ENCODE measurements at regions not wholly inside any gene's neighbourhood (a gene's known extent, or its start where the extent isn't known, plus 50 kb on each side); places are given as distances from the start of the nearest gene placed in this dataset.

DNA sequence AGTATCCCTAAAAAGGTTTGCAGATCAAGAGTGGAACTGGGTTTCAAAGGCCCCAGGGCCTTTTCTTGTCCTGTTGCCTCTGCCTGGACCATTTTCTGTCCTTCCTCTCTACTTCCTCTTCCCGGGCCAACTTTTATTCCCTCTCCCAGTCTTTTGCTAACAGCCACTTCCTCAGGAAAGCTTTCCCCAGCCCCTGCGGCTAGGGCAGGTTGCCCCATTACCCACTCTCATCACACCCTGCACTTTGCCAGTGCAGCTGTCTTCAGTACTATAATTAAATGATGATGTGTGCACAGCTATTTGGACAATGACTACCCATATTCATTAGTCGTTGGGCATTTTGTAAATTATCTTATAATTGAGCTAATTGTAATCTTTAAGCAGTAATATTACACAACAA is 150.5 kb upstream of the THBS1 start:
- Histone ChIP-seq H3K9ac (ENCODE audit: low read depth, low read length) (no peak overlapping the region), H3K4me3 (ENCODE audit: low read depth, low read length) (no peak overlapping the region), H3K27me3 (ENCODE audit: control insufficient read depth, insufficient read depth, low read length) (no peaks in the 10 kb centered on the region), H3K9me3 (ENCODE audit: control insufficient read depth, insufficient read depth, low read length) (no peaks in the 10 kb centered on the region), H3K4me1 (ENCODE audit: control insufficient read depth, insufficient read depth, low read length) (peaks cover 6% of the 10 kb centered on the region), H3K36me3 (ENCODE audit: control insufficient read depth, insufficient read depth, low read length) (no peaks in the 10 kb centered on the region)

DNA sequence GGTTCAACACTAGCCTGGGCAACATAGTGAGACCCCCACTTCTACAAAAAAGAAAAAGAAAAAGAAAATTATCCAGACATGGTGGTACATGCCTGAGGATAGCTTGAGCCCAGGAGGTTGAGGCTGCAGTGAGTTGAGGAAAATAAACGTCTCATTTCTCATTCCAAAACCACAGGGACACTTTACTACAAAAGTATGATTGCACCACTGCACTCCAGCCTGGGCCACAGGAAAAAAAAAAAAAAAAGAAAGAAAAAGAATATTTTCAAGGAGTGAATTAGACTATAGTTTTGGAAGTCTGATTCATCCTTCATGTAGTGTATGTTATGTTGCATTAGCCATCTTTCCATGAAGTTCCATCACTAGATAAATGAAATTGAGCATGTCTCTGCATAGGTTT is 149.5 kb upstream of the THBS1 start:
- H3K27me3 ChIP-seq (ENCODE audit: control insufficient read depth, insufficient read depth, low read length): no peaks in the 10 kb centered on the region
- no peak overlapping the region for H3K4me3 ChIP-seq (ENCODE audit: low read depth, low read length)
- H3K4me1 ChIP-seq (ENCODE audit: control insufficient read depth, insufficient read depth, low read length): peaks cover 11% of the 10 kb centered on the region
- H3K9ac ChIP-seq (ENCODE audit: low read depth, low read length): no peak overlapping the region
- no peaks in the 10 kb centered on the region for H3K9me3 ChIP-seq (ENCODE audit: control insufficient read depth, insufficient read depth, low read length)
- no peaks in the 10 kb centered on the region for H3K36me3 ChIP-seq (ENCODE audit: control insufficient read depth, insufficient read depth, low read length)

DNA sequence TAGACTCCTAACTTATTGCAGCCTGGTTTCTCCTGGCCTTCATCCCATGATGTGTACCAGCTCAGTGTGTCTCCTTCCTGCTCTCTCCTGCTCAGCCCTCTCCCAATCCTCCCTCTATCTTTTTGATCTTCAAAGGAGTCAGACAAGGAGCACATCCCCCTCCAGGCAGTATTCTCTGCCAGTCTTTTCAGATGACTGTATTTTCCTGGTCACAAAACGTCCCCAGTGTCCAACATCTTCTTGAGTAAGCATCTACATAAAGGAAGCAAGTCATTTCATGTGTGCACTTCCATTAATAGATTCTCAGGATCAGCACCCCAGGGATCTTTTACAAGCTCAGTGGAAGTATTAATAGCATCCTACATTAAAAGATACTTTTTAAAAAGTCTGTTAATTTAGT is 148.9 kb upstream of the THBS1 start:
- H3K36me3 ChIP-seq (ENCODE audit: control insufficient read depth, insufficient read depth, low read length): no peaks in the 10 kb centered on the region
- H3K4me1 ChIP-seq (ENCODE audit: control insufficient read depth, insufficient read depth, low read length): peaks cover 11% of the 10 kb centered on the region
- H3K9me3 ChIP-seq (ENCODE audit: control insufficient read depth, insufficient read depth, low read length): no peaks in the 10 kb centered on the region
- no peak overlapping the region for H3K4me3 ChIP-seq (ENCODE audit: low read depth, low read length)
- no peaks in the 10 kb centered on the region for H3K27me3 ChIP-seq (ENCODE audit: control insufficient read depth, insufficient read depth, low read length)
- no peak overlapping the region for H3K9ac ChIP-seq (ENCODE audit: low read depth, low read length)

DNA sequence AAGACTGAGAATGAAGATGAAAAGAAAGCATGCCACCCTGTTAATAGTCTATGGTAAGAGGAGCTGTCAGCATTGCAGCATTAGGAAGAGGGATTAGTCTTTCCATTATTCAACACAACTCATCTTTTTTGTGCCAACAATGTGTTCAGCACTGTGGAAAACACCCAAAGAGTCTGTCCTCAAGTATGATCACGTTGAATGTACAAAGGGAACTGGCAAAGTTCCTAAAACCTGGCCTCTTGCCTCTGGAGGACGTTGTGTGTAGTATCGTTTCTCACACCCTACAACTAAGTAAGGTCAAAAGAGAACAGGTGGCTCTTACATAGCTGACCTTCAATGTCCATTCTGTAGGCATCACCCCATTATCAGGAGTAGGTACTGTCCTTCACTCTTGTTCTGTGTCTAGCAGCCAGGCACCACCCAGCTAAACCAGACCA is 147.9 kb upstream of the THBS1 start:
- peaks cover 11% of the 10 kb centered on the region for H3K4me1 ChIP-seq (ENCODE audit: control insufficient read depth, insufficient read depth, low read length)
- no peak overlapping the region for H3K4me3 ChIP-seq (ENCODE audit: low read depth, low read length)
- H3K27me3 ChIP-seq (ENCODE audit: control insufficient read depth, insufficient read depth, low read length): no peaks in the 10 kb centered on the region

DNA sequence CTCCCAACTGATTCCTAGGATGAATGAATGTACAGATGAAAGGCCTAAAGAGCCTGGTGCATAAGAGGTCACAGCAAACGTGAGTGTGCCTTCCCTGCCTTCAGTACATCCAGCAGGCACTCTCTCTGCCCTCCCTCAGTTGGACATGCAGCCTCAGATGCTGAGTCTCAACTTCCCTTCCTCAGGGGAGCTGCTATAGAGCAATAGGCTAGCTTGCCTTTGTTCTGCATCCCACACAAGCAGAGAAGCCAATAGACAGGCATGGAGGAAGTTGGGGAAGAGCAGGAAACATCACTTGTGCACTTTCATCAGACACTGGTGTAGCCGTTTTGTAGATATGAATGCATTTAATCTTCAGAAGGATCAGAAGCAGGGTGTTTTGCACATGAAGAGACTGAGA is 147.5 kb upstream of the THBS1 start:
- H3K36me3 ChIP-seq (ENCODE audit: control insufficient read depth, insufficient read depth, low read length): no peaks in the 10 kb centered on the region
- H3K9me3 ChIP-seq (ENCODE audit: control insufficient read depth, insufficient read depth, low read length): no peaks in the 10 kb centered on the region
- peaks cover 11% of the 10 kb centered on the region for H3K4me1 ChIP-seq (ENCODE audit: control insufficient read depth, insufficient read depth, low read length)
- no peaks in the 10 kb centered on the region for H3K27me3 ChIP-seq (ENCODE audit: control insufficient read depth, insufficient read depth, low read length)
- H3K4me3 ChIP-seq (ENCODE audit: low read depth, low read length): no peak overlapping the region
- H3K9ac ChIP-seq (ENCODE audit: low read depth, low read length): no peak overlapping the region

More for the DNA sequence above, 147.9 kb upstream of the THBS1 start:
- Histone ChIP-seq H3K9ac (ENCODE audit: low read depth, low read length) (no peak overlapping the region), H3K9me3 (ENCODE audit: control insufficient read depth, insufficient read depth, low read length) (no peaks in the 10 kb centered on the region), H3K36me3 (ENCODE audit: control insufficient read depth, insufficient read depth, low read length) (no peaks in the 10 kb centered on the region)

DNA sequence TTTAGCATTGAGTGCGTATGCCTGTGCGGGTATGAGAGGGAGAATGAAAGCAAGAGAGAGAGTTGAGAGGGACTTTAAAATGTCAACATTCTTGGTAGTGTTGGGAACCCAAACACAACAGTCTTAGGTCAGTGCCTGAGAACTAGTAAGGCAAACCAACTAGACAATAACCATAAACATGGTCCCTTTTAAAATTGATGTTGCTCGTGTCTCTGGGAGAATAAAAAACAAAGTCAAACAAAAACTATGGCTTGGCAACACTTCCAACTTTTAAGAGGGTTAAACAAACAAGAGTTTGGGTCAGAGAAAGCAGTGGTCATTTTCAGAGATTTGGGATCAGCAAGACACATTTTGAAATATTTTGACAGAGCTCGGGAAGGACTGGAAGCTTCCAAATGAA is 146.7 kb upstream of the THBS1 start:
- Histone ChIP-seq H3K36me3 (ENCODE audit: control insufficient read depth, insufficient read depth, low read length) (no peaks in the 10 kb centered on the region), H3K27me3 (ENCODE audit: control insufficient read depth, insufficient read depth, low read length) (no peaks in the 10 kb centered on the region), H3K9me3 (ENCODE audit: control insufficient read depth, insufficient read depth, low read length) (no peaks in the 10 kb centered on the region), H3K9ac (ENCODE audit: low read depth, low read length) (no peak overlapping the region), H3K4me1 (ENCODE audit: control insufficient read depth, insufficient read depth, low read length) (peaks cover 11% of the 10 kb centered on the region), H3K4me3 (ENCODE audit: low read depth, low read length) (no peak overlapping the region)

DNA sequence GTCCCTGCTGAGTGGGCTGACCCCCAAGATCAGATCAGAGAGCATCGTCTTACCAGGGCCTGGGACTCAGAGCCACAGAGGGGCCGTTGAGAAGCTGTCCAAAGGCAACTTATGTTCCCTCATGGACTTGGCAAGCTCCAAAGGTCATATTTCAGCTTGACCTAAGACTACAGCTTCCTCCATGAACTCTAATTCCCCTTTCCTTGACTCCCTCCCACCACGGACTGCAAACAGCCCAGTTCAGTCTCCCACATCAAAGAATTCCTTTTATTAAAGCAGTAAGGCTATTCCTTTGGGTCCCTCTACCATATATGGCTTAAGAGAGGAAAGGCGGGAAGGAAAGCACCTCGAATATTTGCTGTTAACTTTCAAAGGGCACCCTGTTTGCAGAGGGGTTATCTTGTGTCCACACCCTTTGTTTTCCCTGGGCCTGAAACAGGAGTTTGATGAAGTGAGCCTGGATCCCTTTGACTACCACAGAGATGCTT is 146.1 kb upstream of the THBS1 start:
- Histone ChIP-seq H3K9ac (ENCODE audit: low read depth, low read length) (no peak overlapping the region), H3K36me3 (ENCODE audit: control insufficient read depth, insufficient read depth, low read length) (no peaks in the 10 kb centered on the region), H3K4me1 (ENCODE audit: control insufficient read depth, insufficient read depth, low read length) (peaks cover 11% of the 10 kb centered on the region), H3K27me3 (ENCODE audit: control insufficient read depth, insufficient read depth, low read length) (no peaks in the 10 kb centered on the region), H3K4me3 (ENCODE audit: low read depth, low read length) (no peak overlapping the region), H3K9me3 (ENCODE audit: control insufficient read depth, insufficient read depth, low read length) (no peaks in the 10 kb centered on the region)

DNA sequence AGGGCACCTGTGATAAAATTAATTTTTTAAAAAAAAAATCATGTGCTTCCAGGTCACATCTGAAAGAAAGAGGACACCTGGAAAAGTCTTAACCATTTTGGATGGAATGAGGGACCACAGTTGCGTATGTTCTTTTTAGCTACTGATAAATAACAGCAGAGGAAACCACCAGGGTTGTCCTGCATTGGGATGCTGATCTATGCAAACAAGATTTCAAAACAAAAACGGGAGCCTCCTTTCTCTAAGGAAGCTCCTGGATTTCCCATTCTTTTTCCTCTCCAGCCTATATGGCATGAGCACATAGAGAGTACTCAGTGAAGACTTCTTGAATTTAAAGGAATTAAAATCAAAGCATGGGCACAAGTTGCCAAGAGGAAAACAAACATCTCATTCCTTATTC is 145.6 kb upstream of the THBS1 start:
- peaks cover 11% of the 10 kb centered on the region for H3K4me1 ChIP-seq (ENCODE audit: control insufficient read depth, insufficient read depth, low read length)
- H3K4me3 ChIP-seq (ENCODE audit: low read depth, low read length): no peak overlapping the region
- H3K27me3 ChIP-seq (ENCODE audit: control insufficient read depth, insufficient read depth, low read length): no peaks in the 10 kb centered on the region
- H3K9me3 ChIP-seq (ENCODE audit: control insufficient read depth, insufficient read depth, low read length): no peaks in the 10 kb centered on the region
- no peak overlapping the region for H3K9ac ChIP-seq (ENCODE audit: low read depth, low read length)
- H3K36me3 ChIP-seq (ENCODE audit: control insufficient read depth, insufficient read depth, low read length): no peaks in the 10 kb centered on the region

DNA sequence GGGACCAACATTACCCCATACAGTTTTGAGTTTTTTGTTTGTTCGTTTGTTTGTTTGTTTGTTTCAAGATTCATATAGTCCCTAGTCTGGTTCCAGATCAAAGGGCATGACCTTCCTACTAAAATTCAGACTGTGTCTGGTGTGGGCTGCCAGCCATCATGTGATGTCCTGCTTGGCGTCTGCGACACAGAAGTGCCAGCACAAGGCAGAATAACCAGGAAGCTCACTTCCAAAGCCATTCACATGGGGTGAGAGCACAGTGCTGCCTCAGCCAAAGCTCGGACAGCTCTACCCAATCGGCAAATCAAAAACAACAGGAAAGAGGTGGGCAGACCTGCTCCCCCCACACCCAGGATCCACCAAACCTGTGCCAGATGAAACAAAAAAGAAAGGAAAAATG is 142.6 kb upstream of the THBS1 start:
- Histone ChIP-seq H3K4me1 (ENCODE audit: control insufficient read depth, insufficient read depth, low read length) (peaks cover 11% of the 10 kb centered on the region), H3K4me3 (ENCODE audit: low read depth, low read length) (no peak overlapping the region), H3K9me3 (ENCODE audit: control insufficient read depth, insufficient read depth, low read length) (no peaks in the 10 kb centered on the region), H3K27me3 (ENCODE audit: control insufficient read depth, insufficient read depth, low read length) (no peaks in the 10 kb centered on the region), H3K36me3 (ENCODE audit: control insufficient read depth, insufficient read depth, low read length) (no peaks in the 10 kb centered on the region), H3K9ac (ENCODE audit: low read depth, low read length) (no peak overlapping the region)

DNA sequence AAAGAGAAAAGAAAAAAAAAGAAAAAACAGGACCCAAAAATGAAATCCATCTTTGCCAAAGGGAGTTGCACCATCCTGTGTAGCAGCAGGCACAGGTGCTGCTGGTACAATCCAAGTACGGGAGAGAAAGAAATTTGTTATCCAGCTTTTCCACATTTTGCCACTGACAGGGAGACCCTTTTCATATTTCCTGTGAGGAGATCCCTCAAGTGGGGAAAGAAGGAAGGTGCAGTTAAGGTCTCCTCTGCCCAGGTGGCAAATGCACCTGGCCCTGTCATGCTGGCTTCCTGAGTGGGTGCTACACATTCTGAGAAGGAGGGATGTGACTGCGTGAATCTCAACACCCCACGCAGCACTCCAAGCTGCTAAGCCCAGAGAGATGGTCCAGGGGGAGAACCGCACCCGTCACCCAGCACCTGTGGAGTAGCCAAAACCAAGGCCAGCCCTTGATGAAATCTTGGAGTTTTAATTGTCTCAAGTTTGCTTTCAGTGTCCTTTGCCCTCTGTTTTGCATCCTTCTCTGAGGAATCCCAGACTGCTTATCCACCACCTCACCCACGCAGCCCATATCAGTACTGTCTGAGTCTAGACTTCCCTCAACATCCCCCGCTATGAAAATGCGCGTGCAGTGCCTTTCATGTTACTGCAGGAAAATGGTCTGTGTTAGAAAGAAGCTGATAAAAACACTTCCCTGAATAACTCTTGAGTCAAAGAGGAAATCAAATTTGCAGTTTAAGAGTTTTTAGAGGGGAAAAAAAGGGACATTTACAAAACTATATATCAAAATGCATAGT is 141.9 kb upstream of the THBS1 start:
- H3K27me3 ChIP-seq (ENCODE audit: control insufficient read depth, insufficient read depth, low read length): no peaks in the 10 kb centered on the region
- H3K9me3 ChIP-seq (ENCODE audit: control insufficient read depth, insufficient read depth, low read length): no peaks in the 10 kb centered on the region
- H3K4me3 ChIP-seq (ENCODE audit: low read depth, low read length): no peak overlapping the region
- H3K36me3 ChIP-seq (ENCODE audit: control insufficient read depth, insufficient read depth, low read length): no peaks in the 10 kb centered on the region
- H3K4me1 ChIP-seq (ENCODE audit: control insufficient read depth, insufficient read depth, low read length): peaks cover 11% of the 10 kb centered on the region
- no peak overlapping the region for H3K9ac ChIP-seq (ENCODE audit: low read depth, low read length)

DNA sequence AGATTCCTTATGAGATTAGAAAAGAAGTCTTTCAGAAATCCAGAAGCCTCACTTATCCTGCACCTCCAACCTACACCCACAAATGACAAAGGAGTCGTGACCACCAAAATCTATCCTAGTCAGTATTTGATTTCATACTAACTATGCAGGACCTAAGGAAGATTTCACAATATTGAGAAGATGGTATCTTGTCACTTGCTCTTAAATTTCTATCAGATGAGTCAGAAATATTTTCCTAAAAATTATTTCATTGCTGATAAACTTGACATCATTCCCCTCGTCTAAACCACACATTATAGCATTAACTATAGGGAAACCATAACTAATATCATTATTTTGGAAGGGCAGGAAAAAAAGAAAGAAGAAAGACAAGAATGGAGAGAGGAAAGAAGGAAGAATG is 138.0 kb upstream of the THBS1 start:
- no peak overlapping the region for H3K9ac ChIP-seq (ENCODE audit: low read depth, low read length)

DNA sequence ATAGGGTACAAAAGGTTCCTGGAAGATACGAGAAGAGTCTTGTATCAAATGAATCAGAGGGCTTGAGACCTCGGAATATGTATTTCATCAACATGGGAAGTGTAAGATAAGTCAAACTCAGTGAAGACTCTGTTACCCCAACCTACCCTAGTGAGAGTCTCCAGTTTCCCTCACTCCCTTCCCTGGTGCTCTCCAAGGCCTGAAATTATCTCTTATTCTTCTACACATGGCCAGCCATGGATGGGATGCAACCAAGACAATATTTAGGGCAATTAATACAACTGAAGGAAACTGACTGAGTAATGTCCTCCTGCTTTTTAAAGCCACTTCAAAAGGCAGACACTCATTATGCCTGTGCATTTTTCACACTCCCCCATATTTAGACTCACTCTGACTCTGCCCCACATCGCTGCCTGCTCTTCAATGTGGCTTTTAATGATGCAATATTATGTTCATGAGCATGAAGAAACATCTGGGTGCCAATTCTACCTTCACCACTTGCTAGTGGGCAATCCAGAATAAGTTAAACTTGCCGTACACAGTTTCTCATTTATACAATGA is 137.1 kb upstream of the THBS1 start:
- Histone ChIP-seq H3K27me3 (ENCODE audit: control insufficient read depth, insufficient read depth, low read length) (no peaks in the 10 kb centered on the region), H3K9me3 (ENCODE audit: control insufficient read depth, insufficient read depth, low read length) (no peaks in the 10 kb centered on the region), H3K4me1 (ENCODE audit: control insufficient read depth, insufficient read depth, low read length) (no peaks in the 10 kb centered on the region), H3K9ac (ENCODE audit: low read depth, low read length) (no peak overlapping the region), H3K4me3 (ENCODE audit: low read depth, low read length) (no peak overlapping the region), H3K36me3 (ENCODE audit: control insufficient read depth, insufficient read depth, low read length) (no peaks in the 10 kb centered on the region)

More for the DNA sequence above, 138.0 kb upstream of the THBS1 start:
- H3K36me3 ChIP-seq (ENCODE audit: control insufficient read depth, insufficient read depth, low read length): no peaks in the 10 kb centered on the region
- no peaks in the 10 kb centered on the region for H3K27me3 ChIP-seq (ENCODE audit: control insufficient read depth, insufficient read depth, low read length)
- H3K4me1 ChIP-seq (ENCODE audit: control insufficient read depth, insufficient read depth, low read length): no peaks in the 10 kb centered on the region
- H3K9me3 ChIP-seq (ENCODE audit: control insufficient read depth, insufficient read depth, low read length): no peaks in the 10 kb centered on the region
- no peak overlapping the region for H3K4me3 ChIP-seq (ENCODE audit: low read depth, low read length)
